Osteoblast (primary cell): ENCODE measurements at regions not wholly inside any gene's neighbourhood (a gene's known extent, or its start where the extent isn't known, plus 50 kb on each side); places are given as distances from the start of the nearest gene placed in this dataset.

ENCODE experiments used
- DNase-seq: peaks from one replicate; pipeline ENCODE4 v3.0.0; 2011; ENCODE audit warnings: low spot score, mixed read lengths; ENCODE audit not compliant: insufficient read length; ENCODE audit errors: missing footprints
- H2AFZ ChIP-seq: 2 replicates; pipeline ENCODE4 v1.6.0; 2011; ENCODE audit warnings: mild to moderate bottlenecking, low read length
- H3K27ac ChIP-seq: 2 replicates; pipeline ENCODE4 v1.5.1; 2011; ENCODE audit warnings: mild to moderate bottlenecking, low read depth, low read length, moderate library complexity
- H3K27me3 ChIP-seq: 2 replicates; pipeline ENCODE4 v1.6.0; 2012; ENCODE audit warnings: mild to moderate bottlenecking, control low read depth, inconsistent platforms, low read length, moderate library complexity; ENCODE audit not compliant: insufficient read depth
- H3K36me3 ChIP-seq: 2 replicates; pipeline ENCODE4 v1.5.1; 2011; ENCODE audit warnings: mild to moderate bottlenecking, low read length, control low read depth, moderate library complexity; ENCODE audit not compliant: insufficient read depth
- H3K4me1 ChIP-seq: 2 replicates; pipeline ENCODE4 v1.5.1; 2011; ENCODE audit warnings: mild to moderate bottlenecking, low read length, control low read depth, moderate library complexity; ENCODE audit not compliant: insufficient read depth
- H3K4me2 ChIP-seq: 2 replicates; pipeline ENCODE4 v1.6.0; 2011; ENCODE audit warnings: mild to moderate bottlenecking, low read length; ENCODE audit not compliant: insufficient read depth
- H3K4me3 ChIP-seq: fragments of 200-600 bp; sonication (generic); 3 replicates; pipeline ENCODE4 v1.5.1; 2012; ENCODE audit warnings: mild to moderate bottlenecking, low read length, inconsistent platforms; ENCODE audit not compliant: insufficient read depth
- H3K79me2 ChIP-seq: 2 replicates; pipeline ENCODE4 v1.6.0; 2012; ENCODE audit warnings: mild to moderate bottlenecking, low read length, control low read depth, inconsistent platforms; ENCODE audit not compliant: insufficient read depth
- H3K9me3 ChIP-seq: 2 replicates; pipeline ENCODE4 v1.5.1; 2011; ENCODE audit warnings: low read depth, low read length, control low read depth
- H4K20me1 ChIP-seq: 2 replicates; pipeline ENCODE4 v1.6.0; 2012; ENCODE audit warnings: mild to moderate bottlenecking, low read length, control low read depth; ENCODE audit not compliant: insufficient read depth
- CTCF ChIP-seq: IDR thresholded peaks from 2 replicates; pipeline ENCODE4 v1.5.1; 2011; ENCODE audit warnings: mild to moderate bottlenecking, low read depth, low read length, moderate library complexity; ENCODE audit errors: extremely low read depth

DNA sequence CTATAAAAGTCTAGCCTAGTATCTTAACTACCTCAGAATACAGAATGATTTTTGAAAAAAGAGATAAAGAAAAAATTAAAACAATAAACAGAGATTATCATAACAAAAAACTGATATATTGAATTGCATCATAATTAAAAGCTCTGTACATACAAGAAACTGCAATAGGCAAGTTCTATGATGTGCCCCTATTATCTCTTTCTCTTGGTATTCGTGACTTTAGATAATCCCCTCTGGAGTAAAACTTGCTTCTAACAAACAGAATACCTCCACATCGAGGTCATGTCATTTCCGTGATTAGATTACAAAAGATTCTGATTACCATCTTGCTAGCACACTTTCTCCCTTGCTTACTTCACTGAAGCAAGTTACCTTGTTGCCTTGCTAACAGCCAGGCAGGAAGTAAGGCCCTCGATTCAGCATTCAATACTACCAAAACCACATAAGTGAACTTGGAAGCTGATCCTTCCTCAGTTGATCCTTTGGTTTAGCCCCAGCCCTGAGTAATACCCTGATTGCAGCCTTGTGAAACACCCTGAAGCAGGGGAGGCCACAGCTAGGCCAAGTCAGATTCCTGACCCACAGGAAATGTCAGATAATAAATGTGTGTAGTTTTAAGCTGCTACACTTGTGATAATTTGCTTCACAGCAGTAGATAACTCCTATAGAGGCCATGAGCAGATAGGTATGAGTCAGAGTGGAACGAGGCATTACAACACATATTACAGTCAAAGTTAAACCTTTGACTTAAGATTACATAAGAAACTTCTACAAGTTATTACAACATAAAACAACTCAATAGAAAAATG is 53.7 kb upstream of the TMX4 start:
- Histone ChIP-seq H3K4me1 (peaks cover 5% of the 10 kb centered on the region), H3K4me2 (no peak overlapping the region), H3K36me3 (no peaks in the 10 kb centered on the region), H2AFZ (no peak overlapping the region), H4K20me1 (no peaks in the 10 kb centered on the region), H3K27me3 (peaks cover 9% of the 10 kb centered on the region), H3K9me3 (no peaks in the 10 kb centered on the region), H3K27ac (peak overlapping the region; percentile 12), H3K79me2 (no peaks in the 10 kb centered on the region), H3K4me3 (no peak overlapping the region)
- DNase-seq = no peak
- TF ChIP-seq CTCF = no peak

DNA sequence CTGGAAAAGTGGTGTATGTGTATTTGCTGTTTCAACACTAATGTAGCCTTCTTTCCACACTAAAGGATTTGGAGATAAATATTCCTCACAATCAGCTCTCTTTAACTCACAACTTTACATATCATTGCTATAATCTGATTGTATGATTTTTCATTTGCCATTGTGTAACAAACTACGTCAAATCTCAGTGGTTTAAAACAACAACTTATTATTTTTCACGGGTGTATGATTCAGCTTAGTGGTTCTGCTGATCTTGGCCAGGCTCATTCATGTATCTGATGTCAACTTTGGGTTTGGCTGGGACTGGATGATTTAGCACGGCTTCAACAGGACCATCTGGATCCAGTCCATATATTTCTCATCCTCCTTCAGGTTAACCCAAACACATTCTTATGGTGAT is 55.4 kb upstream of the TMX4 start:
- peaks cover 5% of the 10 kb centered on the region for H3K4me1 ChIP-seq
- no peak overlapping the region for H2AFZ ChIP-seq
- no peaks in the 10 kb centered on the region for H4K20me1 ChIP-seq
- H3K4me3 ChIP-seq = no peak overlapping the region
- H3K27me3 ChIP-seq = peaks cover 4% of the 10 kb centered on the region
- no peak for TF ChIP-seq CTCF
- no peak overlapping the region for H3K4me2 ChIP-seq
- H3K36me3 ChIP-seq = no peaks in the 10 kb centered on the region
- no peak for DNase-seq
- H3K79me2 ChIP-seq = no peaks in the 10 kb centered on the region
- H3K9me3 ChIP-seq = no peaks in the 10 kb centered on the region
- H3K27ac ChIP-seq = no peak overlapping the region

DNA sequence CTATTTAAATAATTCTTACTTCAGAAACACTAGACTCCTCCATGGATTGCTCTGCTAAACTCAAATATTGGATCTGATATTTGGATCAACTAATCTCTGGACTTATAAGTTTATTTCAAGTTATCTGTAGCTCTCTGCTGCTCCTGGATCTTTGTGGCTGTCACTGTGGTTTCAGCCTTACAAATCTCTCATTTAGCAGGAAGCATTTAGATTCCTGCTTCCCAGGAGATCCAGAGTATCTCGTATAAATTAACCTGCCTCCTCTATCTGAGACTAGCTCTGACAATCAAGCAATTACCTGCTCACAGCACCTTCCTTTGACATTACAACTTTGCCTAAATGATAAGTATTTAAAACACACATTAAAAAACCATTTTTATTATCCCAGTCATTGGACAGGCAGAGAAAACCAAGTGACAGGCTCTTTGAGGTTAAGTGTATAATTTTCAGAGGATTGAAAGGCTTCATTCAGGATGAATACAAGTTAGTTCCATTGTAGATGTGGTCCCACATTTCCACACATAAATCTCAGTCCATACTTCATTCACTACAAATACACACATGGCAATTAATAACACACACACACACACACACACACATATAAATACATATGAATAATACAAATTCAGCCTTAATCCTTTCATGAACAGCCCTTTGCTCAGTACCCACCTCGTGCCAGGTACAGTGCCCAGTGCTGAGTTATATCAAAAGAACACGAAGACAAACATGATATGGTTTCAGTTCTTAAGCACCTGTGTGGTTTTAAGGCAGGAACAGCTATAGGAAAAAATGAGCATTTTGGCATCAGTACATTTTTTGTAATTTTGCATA is 55.5 kb upstream of the PLCB1 start:
- Histone ChIP-seq H3K9me3 (no peaks in the 10 kb centered on the region), H3K4me1 (peaks cover 5% of the 10 kb centered on the region), H3K36me3 (no peaks in the 10 kb centered on the region), H3K27ac (no peak overlapping the region), H3K4me3 (no peak overlapping the region), H3K4me2 (no peak overlapping the region), H4K20me1 (no peaks in the 10 kb centered on the region), H3K27me3 (peaks cover 4% of the 10 kb centered on the region), H2AFZ (no peak overlapping the region), H3K79me2 (no peaks in the 10 kb centered on the region)
- no peak for TF ChIP-seq CTCF
- DNase-seq = no peak

DNA sequence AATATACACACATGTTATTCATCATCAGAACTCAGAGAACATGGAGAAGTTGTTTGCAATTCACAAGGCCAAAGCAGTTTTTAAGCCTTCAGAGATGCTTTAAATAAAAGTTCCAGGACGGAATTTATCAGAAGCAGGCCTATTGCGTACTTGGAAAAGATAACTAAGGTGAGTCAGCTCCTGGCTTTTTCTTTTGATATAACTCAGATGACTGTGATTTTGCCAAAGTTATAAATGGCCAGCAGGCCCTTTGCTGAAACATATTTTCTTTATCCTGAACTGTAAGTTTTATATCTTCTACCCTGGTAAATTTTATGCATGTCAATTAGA is 55.0 kb upstream of the PLCB1 start:
- Histone ChIP-seq H3K4me3 (no peak overlapping the region), H3K79me2 (no peaks in the 10 kb centered on the region), H3K4me2 (no peak overlapping the region), H3K36me3 (no peaks in the 10 kb centered on the region), H2AFZ (no peak overlapping the region), H3K27ac (no peak overlapping the region), H3K4me1 (peaks cover 5% of the 10 kb centered on the region), H4K20me1 (no peaks in the 10 kb centered on the region), H3K9me3 (no peaks in the 10 kb centered on the region), H3K27me3 (peaks cover 4% of the 10 kb centered on the region)
- no peak for DNase-seq
- TF ChIP-seq CTCF = no peak
